ENCODE measurements at regions not wholly inside any gene's neighbourhood (a gene's known extent, or its start where the extent isn't known, plus 50 kb on each side); places are given as distances from the start of the nearest gene placed in this dataset.

- no peak for TF ChIP-seq CTCF (IDR thresholded peaks at IDR 0.05)
- TF ChIP-seq EP300 (IDR thresholded peaks at IDR 0.05): no peak
- TF ChIP-seq POLR2A (IDR thresholded peaks at IDR 0.05): no peak
Observed at GRCh38 chr11:32233276-32233675, 142.4 kb downstream of the RCN1 start.
